ENCODE measurements at regions not wholly inside any gene's neighbourhood (a gene's known extent, or its start where the extent isn't known, plus 50 kb on each side); places are given as distances from the start of the nearest gene placed in this dataset.

- TF ChIP-seq FOXM1 (IDR thresholded peaks at IDR 0.05; ENCODE audit: borderline replicate concordance) = no peak
- TF ChIP-seq FOXK2 (IDR thresholded peaks at IDR 0.05) = no peak
- no peak for TF ChIP-seq SP1 (IDR thresholded peaks at IDR 0.05)
- TF ChIP-seq PKNOX1 (IDR thresholded peaks at IDR 0.05) = no peak
- no peak for TF ChIP-seq ARNT (IDR thresholded peaks at IDR 0.05)
- TF ChIP-seq ZNF384 (IDR thresholded peaks at IDR 0.05) = no peak
- no peak for TF ChIP-seq CTBP1 (IDR thresholded peaks at IDR 0.05; ENCODE audit: borderline replicate concordance)
- TF ChIP-seq HDGF (IDR thresholded peaks at IDR 0.05; ENCODE audit: borderline replicate concordance) = no peak
- no peak for TF ChIP-seq BHLHE40 (IDR thresholded peaks at IDR 0.05; ENCODE audit: borderline replicate concordance)
- no peak for TF ChIP-seq SUZ12 (IDR thresholded peaks at IDR 0.05)
- no peak for TF ChIP-seq LEF1 (IDR thresholded peaks at IDR 0.05; ENCODE audit: borderline replicate concordance)
- no peak for TF ChIP-seq L3MBTL2 (conservative IDR thresholded peaks at IDR 0.05)
- TF ChIP-seq TARDBP (IDR thresholded peaks at IDR 0.05) = no peak
- no peak for TF ChIP-seq NFRKB (IDR thresholded peaks at IDR 0.05)
Observed at GRCh38 chr1:219434923-219435297, 178.0 kb downstream of the ZC3H11B start.

Measured in HEK293T (cell line).